Glutamatergic neuron (in vitro differentiated cells): ENCODE measurements at regions not wholly inside any gene's neighbourhood (a gene's known extent, or its start where the extent isn't known, plus 50 kb on each side); places are given as distances from the start of the nearest gene placed in this dataset.
A peak's percentile ranks its signal among the peaks of the same experiment; 100 is the strongest.

Experiments
- DNase-seq: peaks from one replicate; pipeline ENCODE4 v3.0.0; 2022
- H3K27ac Mint-ChIP-seq: one replicate; pipeline ENCODE4 v1.8.0; 2020; ENCODE audit warnings: mild to moderate bottlenecking, mixed read lengths, inconsistent platforms; ENCODE audit not compliant: unreplicated experiment
- H3K27me3 Mint-ChIP-seq: one replicate; pipeline ENCODE4 v1.8.0; 2020; ENCODE audit warnings: mild to moderate bottlenecking, moderate library complexity, mixed read lengths, inconsistent platforms; ENCODE audit not compliant: unreplicated experiment
- H3K36me3 Mint-ChIP-seq: one replicate; pipeline ENCODE4 v1.8.0; 2020; ENCODE audit warnings: mild to moderate bottlenecking, mixed read lengths, inconsistent platforms; ENCODE audit not compliant: unreplicated experiment
- H3K4me1 Mint-ChIP-seq: one replicate; pipeline ENCODE4 v1.8.0; 2020; ENCODE audit warnings: mild to moderate bottlenecking, low read depth, mixed read lengths, inconsistent platforms; ENCODE audit not compliant: unreplicated experiment
- H3K4me3 Mint-ChIP-seq: one replicate; pipeline ENCODE4 v1.8.0; 2020; ENCODE audit warnings: mild to moderate bottlenecking, mixed read lengths, inconsistent platforms; ENCODE audit not compliant: unreplicated experiment
- H3K9me3 Mint-ChIP-seq: one replicate; pipeline ENCODE4 v1.8.0; 2020; ENCODE audit warnings: mild to moderate bottlenecking, moderate library complexity, mixed read lengths, inconsistent platforms; ENCODE audit not compliant: unreplicated experiment
- TF ChIP-seq, protein P1 (sequence below): fragments of 200-600 bp; sonication (generic); IDR thresholded peaks from one replicate; pipeline ENCODE4 v1.5.0; 2021; ENCODE audit not compliant: partially characterized antibody, unreplicated experiment

- Mint-ChIP-seq H3K4me1 (peaks cover 10% of the 10 kb centered on the region), H3K4me3 (no peak overlapping the region), H3K27ac (no peak overlapping the region)
Observed at GRCh38 chr1:90557706-90558105, 159.4 kb downstream of the BARHL2 start.

GRCh38 chr1:90550626-90551406, 166.3 kb downstream of the BARHL2 start:
- Mint-ChIP-seq H3K9me3 (no peaks in the 10 kb centered on the region), H3K4me3 (no peak overlapping the region), H3K27ac (no peak overlapping the region), H3K36me3 (peaks cover 5% of the 10 kb centered on the region), H3K27me3 (peaks cover 2% of the 10 kb centered on the region), H3K4me1 (no peaks in the 10 kb centered on the region)
- TF ChIP-seq, protein P1, sequence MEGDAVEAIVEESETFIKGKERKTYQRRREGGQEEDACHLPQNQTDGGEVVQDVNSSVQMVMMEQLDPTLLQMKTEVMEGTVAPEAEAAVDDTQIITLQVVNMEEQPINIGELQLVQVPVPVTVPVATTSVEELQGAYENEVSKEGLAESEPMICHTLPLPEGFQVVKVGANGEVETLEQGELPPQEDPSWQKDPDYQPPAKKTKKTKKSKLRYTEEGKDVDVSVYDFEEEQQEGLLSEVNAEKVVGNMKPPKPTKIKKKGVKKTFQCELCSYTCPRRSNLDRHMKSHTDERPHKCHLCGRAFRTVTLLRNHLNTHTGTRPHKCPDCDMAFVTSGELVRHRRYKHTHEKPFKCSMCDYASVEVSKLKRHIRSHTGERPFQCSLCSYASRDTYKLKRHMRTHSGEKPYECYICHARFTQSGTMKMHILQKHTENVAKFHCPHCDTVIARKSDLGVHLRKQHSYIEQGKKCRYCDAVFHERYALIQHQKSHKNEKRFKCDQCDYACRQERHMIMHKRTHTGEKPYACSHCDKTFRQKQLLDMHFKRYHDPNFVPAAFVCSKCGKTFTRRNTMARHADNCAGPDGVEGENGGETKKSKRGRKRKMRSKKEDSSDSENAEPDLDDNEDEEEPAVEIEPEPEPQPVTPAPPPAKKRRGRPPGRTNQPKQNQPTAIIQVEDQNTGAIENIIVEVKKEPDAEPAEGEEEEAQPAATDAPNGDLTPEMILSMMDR = no peak
- DNase-seq = no peak

More at GRCh38 chr1:90557706-90558105, 159.4 kb downstream of the BARHL2 start:
- DNase-seq = no peak
- H3K27me3 Mint-ChIP-seq = peaks cover 2% of the 10 kb centered on the region
- H3K36me3 Mint-ChIP-seq = peaks cover 5% of the 10 kb centered on the region
- no peaks in the 10 kb centered on the region for H3K9me3 Mint-ChIP-seq
- TF ChIP-seq, protein P1 = no peak

- H3K9me3 Mint-ChIP-seq = no peaks in the 10 kb centered on the region
- no peaks in the 10 kb centered on the region for H3K36me3 Mint-ChIP-seq
- TF ChIP-seq, protein P1 = no peak
- DNase-seq = no peak
- H3K27ac Mint-ChIP-seq = no peak overlapping the region
- H3K4me1 Mint-ChIP-seq = no peaks in the 10 kb centered on the region
- no peaks in the 10 kb centered on the region for H3K27me3 Mint-ChIP-seq
- H3K4me3 Mint-ChIP-seq = no peak overlapping the region
Observed at GRCh38 chr1:90544356-90544755, 172.7 kb downstream of the BARHL2 start.

DNA sequence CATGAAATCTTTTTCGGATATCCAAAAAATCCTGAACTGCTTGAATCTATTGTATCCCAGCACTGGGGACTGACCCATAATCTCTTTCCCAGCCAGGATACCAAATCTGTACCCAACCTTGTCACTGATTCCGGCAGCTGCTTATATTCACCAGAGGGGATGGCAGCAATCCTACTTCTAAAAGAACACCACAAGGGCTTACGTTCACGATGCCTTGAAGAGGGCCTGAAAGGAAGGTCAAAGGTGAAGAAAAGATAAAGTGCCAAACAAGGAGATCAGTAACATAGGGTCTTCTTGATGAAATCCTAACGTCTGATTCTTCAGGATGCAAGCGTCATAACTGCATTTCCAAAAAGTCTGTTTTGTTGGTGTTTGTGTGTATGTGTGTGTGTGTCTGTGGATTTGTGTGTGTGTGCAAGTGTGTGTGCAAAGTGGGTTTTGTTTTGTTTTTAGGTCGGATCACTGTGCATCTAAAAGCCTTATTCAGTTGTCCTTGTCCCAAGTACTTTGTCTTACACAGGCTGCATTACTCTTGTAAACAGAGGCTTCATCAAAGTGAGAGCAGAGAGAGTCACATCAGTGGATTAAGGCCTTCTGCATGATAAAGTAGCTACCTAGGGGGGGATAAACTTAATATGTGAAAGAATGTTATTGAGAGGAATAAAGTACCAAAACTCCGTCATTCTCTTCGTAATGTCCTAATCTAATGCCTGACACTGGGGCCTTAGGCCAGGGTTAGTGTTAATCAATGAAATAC, 179.3 kb downstream of the BARHL2 start:
- Mint-ChIP-seq H3K27me3 (peaks cover 2% of the 10 kb centered on the region), H3K4me3 (no peak overlapping the region), H3K4me1 (peaks cover 19% of the 10 kb centered on the region)

More for the DNA sequence above, 179.3 kb downstream of the BARHL2 start:
- Mint-ChIP-seq H3K9me3 (peaks cover 3% of the 10 kb centered on the region), H3K36me3 (no peaks in the 10 kb centered on the region), H3K27ac (peak overlapping the region; percentile 43)
- no peak for DNase-seq
- TF ChIP-seq, protein P1 = no peak
